22Rv1 (cell line): ENCODE measurements at regions not wholly inside any gene's neighbourhood (a gene's known extent, or its start where the extent isn't known, plus 50 kb on each side); places are given as distances from the start of the nearest gene placed in this dataset.

Experiments
- CTCF ChIP-seq: fragments of 450-650 bp; IDR thresholded peaks from 2 replicates; pipeline ENCODE4 v1.5.1; 2017; ENCODE audit warnings: mild to moderate bottlenecking
- ZFX ChIP-seq: fragments of 450-650 bp; IDR thresholded peaks from 2 replicates; pipeline ENCODE4 v1.6.1; 2017; ENCODE audit warnings: antibody characterized with exemption, borderline replicate concordance

- no peak for TF ChIP-seq CTCF
- no peak for TF ChIP-seq ZFX
Observed at GRCh38 chr6:120622127-120622631, 712.1 kb downstream of the TBC1D32 start.
